Right lobe of liver (tissue), 6 donors: ENCODE measurements at regions not wholly inside any gene's neighbourhood (a gene's known extent, or its start where the extent isn't known, plus 50 kb on each side); places are given as distances from the start of the nearest gene placed in this dataset.

Experiments
- ATAC-seq, 4 donors: fragments of 200-7000 bp; cut with Tn5 transposase; one replicate each; pipeline ENCODE4 v1.9.1; 2020; ENCODE audit warnings: mild to moderate bottlenecking in 4 of 4, moderate library complexity in 4 of 4
- DNase-seq, 3 donors: peaks; one replicate each; pipeline ENCODE4 v3.0.0-alpha.2; 2020
- H3K27ac ChIP-seq, 3 donors: fragments of 200-600 bp; one replicate each; pipeline ENCODE4 v1.8.0; 2022
- H3K27me3 ChIP-seq, 2 donors: fragments of 200-600 bp; one replicate each; pipeline ENCODE4 v1.8.0; 2022
- H3K36me3 ChIP-seq, 4 donors: fragments of 200-600 bp; sonication (generic) in 1 of 4; one replicate each; pipeline versions ENCODE4 v1.5.1 to v1.8.0; 2017 to 2022; ENCODE audit warnings: control low read depth in 1 of 4
- H3K4me1 ChIP-seq, 4 donors: fragments of 200-600 bp; sonication (generic) in 1 of 4; one replicate each; pipeline versions ENCODE4 v1.5.1 to v1.8.0; 2017 to 2022; ENCODE audit warnings: control low read depth in 1 of 4
- H3K4me3 ChIP-seq, 3 donors: fragments of 200-600 bp; one replicate each; pipeline ENCODE4 v1.8.0; 2022
- H3K9me3 ChIP-seq, 4 donors: fragments of 200-600 bp; sonication (generic) in 1 of 4; one replicate each; pipeline versions ENCODE4 v1.5.1 to v1.8.0; 2017 to 2022; ENCODE audit warnings: control low read depth in 1 of 4
- CTCF ChIP-seq, 4 donors: fragments of 200-600 bp in 3 of 4; fragments of 450-650 bp in 1 of 4; IDR thresholded peaks; one replicate each; pipeline versions ENCODE4 v1.5.1 to v1.8.0; 2016 to 2022; ENCODE audit warnings: antibody characterized with exemption in 4 of 4, mild to moderate bottlenecking in 2 of 4
- POLR2A ChIP-seq: fragments of 450-650 bp; IDR thresholded peaks from one replicate; pipeline ENCODE4 v1.6.1; 2017; ENCODE audit warnings: antibody characterized with exemption, mild to moderate bottlenecking
- WGBS: methylation state at CpG from one replicate; pipeline ENCODE4 v1.1.6; 2018; ENCODE audit warnings: low coverage, low lambda C conversion rate; ENCODE audit not compliant: insufficient coverage; ENCODE audit errors: missing lambda C conversion rate; 5-methylcytosine and 5-hydroxymethylcytosine counted together
- intact Hi-C, 2 donors: fragments of 100-400 bp; cut with DNase I; formaldehyde crosslinking; loops; one replicate each; pipeline versions ENCODE4 v1.11.2 to v1.14.1; 2022
- donor health status: DM: no; HTN: yes; CAD: no.
- donor health status: DM: no; HTN: no; CAD: no.
- donor health status: DM: no; HTN: no; CAD: no.
- donor health status: DM: no; HTN: yes; CAD: no.
- donor health status: DM: no; HTN: yes; CAD: no.

GRCh38 chr5:86977190-86977589 lies 290.5 kb upstream of the RASA1 start:
- no peaks in the 10 kb centered on the region for H3K4me1 ChIP-seq
- no peak for TF ChIP-seq POLR2A
- no peak for TF ChIP-seq CTCF (IDR thresholded peaks at IDR 0.05)
- no peak for DNase-seq
- 66% methylated on average over 3 of the region's 3 CpGs for WGBS
- H3K9me3 ChIP-seq: no peaks in the 10 kb centered on the region
- ATAC-seq: no peak
- intact Hi-C loops: no loop called here
- no peaks in the 10 kb centered on the region for H3K27me3 ChIP-seq
- H3K27ac ChIP-seq: no peak overlapping the region
- no peak overlapping the region for H3K4me3 ChIP-seq
- H3K36me3 ChIP-seq: no peaks in the 10 kb centered on the region

- intact Hi-C loops: no loop called here
- ATAC-seq: no peak
- H3K4me1 ChIP-seq: no peaks in the 10 kb centered on the region
- no peak for DNase-seq
- TF ChIP-seq CTCF (IDR thresholded peaks at IDR 0.05): no peak
- no peak for TF ChIP-seq POLR2A
- H3K27me3 ChIP-seq: no peaks in the 10 kb centered on the region
- no peaks in the 10 kb centered on the region for H3K36me3 ChIP-seq
- H3K9me3 ChIP-seq: no peaks in the 10 kb centered on the region
- 66% methylated on average over 5 of the region's 5 CpGs for WGBS
- no peak overlapping the region for H3K27ac ChIP-seq
- H3K4me3 ChIP-seq: no peak overlapping the region
Measured at GRCh38 chr5:86977808-86978207, 289.9 kb upstream of the RASA1 start.

- intact Hi-C loops: no loop called here
- Histone ChIP-seq H3K36me3 (no peaks in the 10 kb centered on the region), H3K4me1 (no peaks in the 10 kb centered on the region), H3K27me3 (no peaks in the 10 kb centered on the region), H3K9me3 (no peaks in the 10 kb centered on the region), H3K4me3 (no peak overlapping the region), H3K27ac (no peak overlapping the region)
- TF ChIP-seq POLR2A (no peak), CTCF (IDR thresholded peaks at IDR 0.05) (no peak)
- WGBS: 33% methylated on average over 8 of the region's 8 CpGs
- ATAC-seq (peak; percentile 50 to 91 (median 59)), DNase-seq (no peak)
Measured at GRCh38 chr5:86979811-86980411, 287.8 kb upstream of the RASA1 start.

GRCh38 chr5:86981898-86982297 lies 285.8 kb upstream of the RASA1 start:
- intact Hi-C loops: no loop called here
- no peak for ATAC-seq

More at GRCh38 chr5:86981898-86982297, 285.8 kb upstream of the RASA1 start:
- H3K4me3 ChIP-seq: no peak overlapping the region
- no peaks in the 10 kb centered on the region for H3K27me3 ChIP-seq
- no peak overlapping the region for H3K27ac ChIP-seq
- no peak for DNase-seq
- H3K9me3 ChIP-seq: no peaks in the 10 kb centered on the region
- TF ChIP-seq CTCF (IDR thresholded peaks at IDR 0.05) (no peak), POLR2A (no peak)
- no peaks in the 10 kb centered on the region for H3K4me1 ChIP-seq
- H3K36me3 ChIP-seq: no peaks in the 10 kb centered on the region
